ENCODE measurements at regions not wholly inside any gene's neighbourhood (a gene's known extent, or its start where the extent isn't known, plus 50 kb on each side); places are given as distances from the start of the nearest gene placed in this dataset.
"Not testable (repeated sequence)": the region's sequence is repeated elsewhere in the genome, so short reads cannot be mapped to it uniquely, and the experiment has no call there.

GRCh38 chr20:4465855-4466545, 216.9 kb upstream of the ADRA1D start:
- Histone ChIP-seq H3K4me2 (ENCODE audit: insufficient read depth, low read length) (no peak overlapping the region), H4K20me1 (ENCODE audit: insufficient read depth, low read length) (no peaks in the 10 kb centered on the region), H3K36me3 (ENCODE audit: insufficient read depth, low read length) (no peaks in the 10 kb centered on the region), H3K4me1 (ENCODE audit: insufficient read depth, low read length) (no peaks in the 10 kb centered on the region), H3K4me3 (ENCODE audit: low read depth in 1 of 2, low read length in 2 of 2) (no peak overlapping the region), H3K27ac (ENCODE audit: low read length) (no peak overlapping the region), H3K9me3 (ENCODE audit: insufficient read depth, low read length, severe bottlenecking) (no peaks in the 10 kb centered on the region), H3K79me2 (ENCODE audit: insufficient read depth, low read length) (no peaks in the 10 kb centered on the region), H2AFZ (ENCODE audit: low read depth, low read length) (no peak overlapping the region), H3K9ac (ENCODE audit: low read depth, low read length) (no peak overlapping the region), H3K27me3 (ENCODE audit: insufficient read depth, low read length, poor library complexity) (peaks cover 21% of the 10 kb centered on the region)
- TF ChIP-seq CTCF (IDR thresholded peaks at IDR 0.05; ENCODE audit: borderline replicate concordance, extremely low read depth, low read length, poor library complexity, severe bottlenecking), result no peak
- no peak for TF ChIP-seq EZH2 (IDR thresholded peaks at IDR 0.05; ENCODE audit: borderline replicate concordance, low read depth, low read length, severe bottlenecking)
- ATAC-seq (ENCODE audit: insufficient read depth, low read depth) (no peak), DNase-seq (no peak)

- no peak overlapping the region for H3K27ac ChIP-seq (ENCODE audit: low read length)
- no peak for ATAC-seq (ENCODE audit: insufficient read depth, low read depth)
- no peak overlapping the region for H3K4me3 ChIP-seq (ENCODE audit: low read depth in 1 of 2, low read length in 2 of 2)
- H3K9me3 ChIP-seq (ENCODE audit: insufficient read depth, low read length, severe bottlenecking), result no peaks in the 10 kb centered on the region
- H3K79me2 ChIP-seq (ENCODE audit: insufficient read depth, low read length), result no peaks in the 10 kb centered on the region
- TF ChIP-seq EZH2 (IDR thresholded peaks at IDR 0.05; ENCODE audit: borderline replicate concordance, low read depth, low read length, severe bottlenecking), result no peak
- no peak for TF ChIP-seq CTCF (IDR thresholded peaks at IDR 0.05; ENCODE audit: borderline replicate concordance, extremely low read depth, low read length, poor library complexity, severe bottlenecking)
- no peak overlapping the region for H2AFZ ChIP-seq (ENCODE audit: low read depth, low read length)
- no peak overlapping the region for H3K9ac ChIP-seq (ENCODE audit: low read depth, low read length)
- H3K27me3 ChIP-seq (ENCODE audit: insufficient read depth, low read length, poor library complexity), result peaks cover 23% of the 10 kb centered on the region
- no peak overlapping the region for H3K4me2 ChIP-seq (ENCODE audit: insufficient read depth, low read length)
- no peaks in the 10 kb centered on the region for H4K20me1 ChIP-seq (ENCODE audit: insufficient read depth, low read length)
- no peak for DNase-seq
- H3K4me1 ChIP-seq (ENCODE audit: insufficient read depth, low read length), result no peaks in the 10 kb centered on the region
- H3K36me3 ChIP-seq (ENCODE audit: insufficient read depth, low read length), result no peaks in the 10 kb centered on the region
Measured at GRCh38 chr20:4465212-4465611, 216.1 kb upstream of the ADRA1D start.

- not testable (repeated sequence) for H3K27ac ChIP-seq (ENCODE audit: low read length); H2AFZ ChIP-seq (ENCODE audit: low read depth, low read length); H3K9me3 ChIP-seq (ENCODE audit: insufficient read depth, low read length, severe bottlenecking); H3K4me1 ChIP-seq (ENCODE audit: insufficient read depth, low read length); H3K79me2 ChIP-seq (ENCODE audit: insufficient read depth, low read length); H3K4me2 ChIP-seq (ENCODE audit: insufficient read depth, low read length); H3K4me3 ChIP-seq (ENCODE audit: low read depth in 1 of 2, low read length in 2 of 2); H3K9ac ChIP-seq (ENCODE audit: low read depth, low read length); H4K20me1 ChIP-seq (ENCODE audit: insufficient read depth, low read length); DNase-seq; ATAC-seq (ENCODE audit: insufficient read depth, low read depth); H3K36me3 ChIP-seq (ENCODE audit: insufficient read depth, low read length)
- H3K27me3 ChIP-seq (ENCODE audit: insufficient read depth, low read length, poor library complexity), result peaks cover 28% of the 10 kb centered on the region
Measured at GRCh38 chr20:4462801-4463200, 213.7 kb upstream of the ADRA1D start.

- Histone ChIP-seq H3K79me2 (ENCODE audit: insufficient read depth, low read length) (no peaks in the 10 kb centered on the region), H3K4me2 (ENCODE audit: insufficient read depth, low read length) (no peak overlapping the region), H3K4me3 (ENCODE audit: low read depth in 1 of 2, low read length in 2 of 2) (no peak overlapping the region), H3K9me3 (ENCODE audit: insufficient read depth, low read length, severe bottlenecking) (no peaks in the 10 kb centered on the region), H4K20me1 (ENCODE audit: insufficient read depth, low read length) (no peaks in the 10 kb centered on the region), H3K27ac (ENCODE audit: low read length) (no peak overlapping the region), H3K9ac (ENCODE audit: low read depth, low read length) (no peak overlapping the region), H3K4me1 (ENCODE audit: insufficient read depth, low read length) (no peaks in the 10 kb centered on the region), H3K27me3 (ENCODE audit: insufficient read depth, low read length, poor library complexity) (peaks cover 25% of the 10 kb centered on the region), H2AFZ (ENCODE audit: low read depth, low read length) (no peak overlapping the region), H3K36me3 (ENCODE audit: insufficient read depth, low read length) (no peaks in the 10 kb centered on the region)
- ATAC-seq (ENCODE audit: insufficient read depth, low read depth) (no peak), DNase-seq (no peak)
- no peak for TF ChIP-seq EZH2 (IDR thresholded peaks at IDR 0.05; ENCODE audit: borderline replicate concordance, low read depth, low read length, severe bottlenecking)
- no peak for TF ChIP-seq CTCF (IDR thresholded peaks at IDR 0.05; ENCODE audit: borderline replicate concordance, extremely low read depth, low read length, poor library complexity, severe bottlenecking)
Measured at GRCh38 chr20:4459081-4459480, 210.0 kb upstream of the ADRA1D start.

Data from DND-41 (cell line).